WTC11 (cell line): ENCODE measurements at regions not wholly inside any gene's neighbourhood (a gene's known extent, or its start where the extent isn't known, plus 50 kb on each side); places are given as distances from the start of the nearest gene placed in this dataset.

Source experiments
- ATAC-seq: fragments of 200-7000 bp; cut with Tn5 transposase; 2 replicates; pipeline ENCODE4 v1.10.0; 2021; ENCODE audit warnings: mild to moderate bottlenecking, moderate library complexity
- CTCF ChIA-PET: fragments of 300-600 bp; sonication (Branson Sonifier 250); formaldehyde crosslinking; loops from one replicate; lab custom pipeline; 2021; ENCODE audit warnings: antibody characterized with exemption; lab: Charles Lee
- POLR2A ChIA-PET: fragments of 350-600 bp; sonication (Branson Sonifier 250); formaldehyde crosslinking; loops from one replicate; lab custom pipeline; 2021; ENCODE audit warnings: antibody characterized with exemption; lab: Charles Lee
- DNase-seq: peaks from one replicate; pipeline ENCODE4 v3.0.0; 2021; ENCODE audit warnings: low spot score
- H3K27ac Mint-ChIP-seq: 2 replicates; pipeline ENCODE4 v1.8.0; 2021; ENCODE audit warnings: mixed read lengths
- H3K27me3 Mint-ChIP-seq: 2 replicates; pipeline ENCODE4 v1.8.0; 2021; ENCODE audit warnings: low read depth, mild to moderate bottlenecking, moderate library complexity, mixed read lengths
- H3K36me3 Mint-ChIP-seq: 2 replicates; pipeline ENCODE4 v1.8.0; 2021; ENCODE audit warnings: mixed read lengths
- H3K4me1 Mint-ChIP-seq: 2 replicates; pipeline ENCODE4 v1.8.0; 2022; ENCODE audit warnings: mixed read lengths
- H3K4me3 Mint-ChIP-seq: 2 replicates; pipeline ENCODE4 v1.8.0; 2021; ENCODE audit warnings: mild to moderate bottlenecking, moderate library complexity, mixed read lengths
- H3K9me3 Mint-ChIP-seq: 2 replicates; pipeline ENCODE4 v1.8.0; 2021; ENCODE audit warnings: mixed read lengths
- CDX4 ChIP-seq: fragments of 250-450 bp; sonication (Bioruptor Pico); IDR thresholded peaks from 2 replicates; pipeline ENCODE4 v1.9.0; 2021; ENCODE audit warnings: moderate library complexity, mild to moderate bottlenecking, inconsistent platforms, borderline replicate concordance
- CREM ChIP-seq: sonication (generic); formaldehyde crosslinking; IDR thresholded peaks from 2 replicates; pipeline ENCODE4 v1.8.1; 2022; ENCODE audit warnings: mild to moderate bottlenecking, missing genetic modification reagents, moderate library complexity
- FOXJ3 ChIP-seq: sonication (generic); formaldehyde crosslinking; IDR thresholded peaks from 2 replicates; pipeline ENCODE4 v1.9.0; 2021; ENCODE audit warnings: missing genetic modification reagents, mild to moderate bottlenecking, borderline replicate concordance
- FOXP4 ChIP-seq: sonication (generic); formaldehyde crosslinking; IDR thresholded peaks from 2 replicates; pipeline ENCODE4 v1.8.0; 2022; ENCODE audit warnings: mild to moderate bottlenecking, missing genetic modification reagents
- HMGA2 ChIP-seq: fragments of 250-450 bp; sonication (Bioruptor Pico); IDR thresholded peaks from 2 replicates; pipeline ENCODE4 v1.4.0; 2021; ENCODE audit warnings: mild to moderate bottlenecking, moderate library complexity
- IRF2 ChIP-seq: sonication (generic); formaldehyde crosslinking; IDR thresholded peaks from 2 replicates; pipeline ENCODE4 v1.8.0; 2022; ENCODE audit warnings: low read depth, missing genetic modification reagents, borderline replicate concordance
- MXD4 ChIP-seq: fragments of 250-450 bp; sonication (Bioruptor Pico); IDR thresholded peaks from 2 replicates; pipeline ENCODE4 v1.8.0; 2021; ENCODE audit warnings: mild to moderate bottlenecking, moderate library complexity, borderline replicate concordance
- NFATC4 ChIP-seq: fragments of 250-450 bp; sonication (Bioruptor Pico); IDR thresholded peaks from 2 replicates; pipeline ENCODE4 v1.9.0; 2021; ENCODE audit warnings: mild to moderate bottlenecking
- NFYB ChIP-seq: sonication (generic); formaldehyde crosslinking; conservative IDR thresholded peaks from 2 replicates; pipeline ENCODE4 v1.8.0; 2022; ENCODE audit warnings: low read depth, missing genetic modification reagents
- SMAD3 ChIP-seq: sonication (generic); formaldehyde crosslinking; IDR thresholded peaks from 2 replicates; pipeline ENCODE4 v1.8.0; 2022; ENCODE audit warnings: missing genetic modification reagents, mild to moderate bottlenecking, borderline replicate concordance
- TEAD1 ChIP-seq: sonication (generic); formaldehyde crosslinking; IDR thresholded peaks from 2 replicates; pipeline ENCODE4 v1.8.0; 2022; ENCODE audit warnings: mild to moderate bottlenecking, missing genetic modification reagents
- ZNF281 ChIP-seq: sonication (generic); formaldehyde crosslinking; IDR thresholded peaks from 2 replicates; pipeline ENCODE4 v1.8.0; 2023; ENCODE audit warnings: mild to moderate bottlenecking, missing genetic modification reagents
- ZNF317 ChIP-seq: sonication (generic); formaldehyde crosslinking; IDR thresholded peaks from 2 replicates; pipeline ENCODE4 v1.8.1; 2023; ENCODE audit warnings: low read depth, mild to moderate bottlenecking, moderate library complexity, missing genetic modification reagents, borderline replicate concordance
- ZNF671 ChIP-seq: fragments of 250-450 bp; sonication (Bioruptor Pico); IDR thresholded peaks from 2 replicates; pipeline ENCODE4 v1.8.0; 2021; ENCODE audit warnings: mild to moderate bottlenecking
- ZSCAN18 ChIP-seq: fragments of 250-450 bp; sonication (Bioruptor Pico); IDR thresholded peaks from 2 replicates; pipeline ENCODE4 v2.1.2; 2022; ENCODE audit warnings: mild to moderate bottlenecking, moderate library complexity
- TF ChIP-seq, protein P1 (sequence below): sonication (generic); formaldehyde crosslinking; conservative IDR thresholded peaks from 2 replicates; pipeline ENCODE4 v1.8.1; 2022; ENCODE audit warnings: mild to moderate bottlenecking, missing genetic modification reagents
- TF ChIP-seq, protein P2 (sequence below): sonication (generic); formaldehyde crosslinking; IDR thresholded peaks from 2 replicates; pipeline ENCODE4 v1.8.1; 2022; ENCODE audit warnings: missing genetic modification reagents, borderline replicate concordance

GRCh38 chr9:107717529-107718314, 228.2 kb upstream of the KLF4 start:
- H3K4me3 Mint-ChIP-seq, result no peak overlapping the region
- POLR2A ChIA-PET, result no interaction called here
- H3K27ac Mint-ChIP-seq, result no peak overlapping the region
- H3K36me3 Mint-ChIP-seq, result no peaks in the 10 kb centered on the region
- H3K9me3 Mint-ChIP-seq, result peaks cover 6% of the 10 kb centered on the region
- H3K27me3 Mint-ChIP-seq, result no peaks in the 10 kb centered on the region; the same call in 1 of the 2 replicates
- DNase-seq, result no peak
- ATAC-seq, result no peak
- TF ChIP-seq HMGA2 (CRISPR knock-in tag) (no peak), ZNF317 (no peak), CDX4 (no peak), FOXP4 (CRISPR knock-in tag) (no peak), SMAD3 (CRISPR knock-in tag) (no peak), CREM (CRISPR knock-in tag) (no peak), ZNF281 (CRISPR knock-in tag) (no peak), FOXJ3 (CRISPR knock-in tag) (no peak), ZSCAN18 (CRISPR knock-in tag) (no peak), NFYB (CRISPR knock-in tag) (no peak), MXD4 (CRISPR knock-in tag) (no peak), TEAD1 (CRISPR knock-in tag) (no peak), ZNF671 (no peak), IRF2 (CRISPR knock-in tag) (no peak), NFATC4 (CRISPR knock-in tag) (no peak)
- TF ChIP-seq, protein P1, sequence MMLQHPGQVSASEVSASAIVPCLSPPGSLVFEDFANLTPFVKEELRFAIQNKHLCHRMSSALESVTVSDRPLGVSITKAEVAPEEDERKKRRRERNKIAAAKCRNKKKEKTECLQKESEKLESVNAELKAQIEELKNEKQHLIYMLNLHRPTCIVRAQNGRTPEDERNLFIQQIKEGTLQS (CRISPR knock-in tag), result no peak
- TF ChIP-seq, protein P2, sequence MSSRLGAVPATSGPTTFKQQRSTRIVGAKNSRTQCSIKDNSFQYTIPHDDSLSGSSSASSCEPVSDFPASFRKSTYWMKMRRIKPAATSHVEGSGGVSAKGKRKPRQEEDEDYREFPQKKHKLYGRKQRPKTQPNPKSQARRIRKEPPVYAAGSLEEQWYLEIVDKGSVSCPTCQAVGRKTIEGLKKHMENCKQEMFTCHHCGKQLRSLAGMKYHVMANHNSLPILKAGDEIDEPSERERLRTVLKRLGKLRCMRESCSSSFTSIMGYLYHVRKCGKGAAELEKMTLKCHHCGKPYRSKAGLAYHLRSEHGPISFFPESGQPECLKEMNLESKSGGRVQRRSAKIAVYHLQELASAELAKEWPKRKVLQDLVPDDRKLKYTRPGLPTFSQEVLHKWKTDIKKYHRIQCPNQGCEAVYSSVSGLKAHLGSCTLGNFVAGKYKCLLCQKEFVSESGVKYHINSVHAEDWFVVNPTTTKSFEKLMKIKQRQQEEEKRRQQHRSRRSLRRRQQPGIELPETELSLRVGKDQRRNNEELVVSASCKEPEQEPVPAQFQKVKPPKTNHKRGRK, result no peak
- no peaks in the 10 kb centered on the region for H3K4me1 Mint-ChIP-seq
- CTCF ChIA-PET, result no interaction called here
